IMR-90 (cell line): ENCODE measurements at regions not wholly inside any gene's neighbourhood (a gene's known extent, or its start where the extent isn't known, plus 50 kb on each side); places are given as distances from the start of the nearest gene placed in this dataset.

Source experiments
- ATAC-seq: fragments of 200-7000 bp; cut with Tn5 transposase; 2 replicates; pipeline ENCODE4 v1.9.1; 2020; ENCODE audit warnings: low read depth, mild to moderate bottlenecking, moderate library complexity
- BruUV-seq: library from RNA; stranded (reverse); fragments of 400-500 nt; replicated peaks from 2 replicates; lab custom pipeline; 2021; lab: Mats Ljungman, UMichigan
- CTCF ChIA-PET: fragments of 300-600 bp; formaldehyde crosslinking; extraction: SDS; loops from one replicate; lab custom pipeline; 2021; ENCODE audit warnings: antibody characterized with exemption; lab: Yijun Ruan, JAX
- POLR2A ChIA-PET: fragments of 300-600 bp; sonication (Branson Sonifier 250); formaldehyde crosslinking; loops from one replicate; lab custom pipeline; 2022; ENCODE audit warnings: antibody characterized with exemption; ENCODE audit not compliant: unreplicated experiment; lab: Charles Lee
- DNase-seq: peaks from one replicate; pipeline ENCODE4 v3.0.0; 2013
- H2AFZ ChIP-seq: replicated peaks from 2 replicates; pipeline ENCODE3; 2013; ENCODE audit warnings: low read length, mild to moderate bottlenecking; ENCODE audit not compliant: poor library complexity
- H2AK5ac ChIP-seq: 2 replicates; pipeline ENCODE4 v1.6.1; 2013; ENCODE audit warnings: low read depth, low read length, inconsistent platforms
- H2AK9ac ChIP-seq: replicated peaks from 2 replicates; pipeline ENCODE3; 2013; ENCODE audit warnings: mild to moderate bottlenecking, low read depth, low read length, moderate library complexity; ENCODE audit not compliant: poor library complexity
- H2BK120ac ChIP-seq: 2 replicates; pipeline ENCODE4 v1.6.1; 2013; ENCODE audit warnings: low read depth, low read length, inconsistent platforms
- H2BK15ac ChIP-seq: 3 replicates; pipeline ENCODE4 v1.6.1; 2013; ENCODE audit warnings: low read depth, low read length, inconsistent platforms
- H2BK20ac ChIP-seq: 2 replicates; pipeline ENCODE4 v1.6.1; 2013; ENCODE audit warnings: low read depth, mild to moderate bottlenecking, inconsistent platforms, low read length, moderate library complexity
- H2BK5ac ChIP-seq: 2 replicates; pipeline ENCODE4 v1.6.1; 2013; ENCODE audit warnings: mild to moderate bottlenecking, low read depth, low read length, inconsistent platforms; ENCODE audit not compliant: poor library complexity, severe bottlenecking
- H3K14ac ChIP-seq: replicated peaks from 2 replicates; pipeline ENCODE4 v1.6.1; 2013; ENCODE audit warnings: low read depth, low read length, inconsistent platforms
- H3K18ac ChIP-seq: 2 replicates; pipeline ENCODE4 v1.6.1; 2013; ENCODE audit warnings: low read depth, low read length, control low read depth
- H3K23ac ChIP-seq: 2 replicates; pipeline ENCODE4 v1.6.1; 2013; ENCODE audit warnings: low read depth, low read length, inconsistent platforms
- H3K27ac ChIP-seq: 2 replicates; pipeline ENCODE4 v1.5.1; 2013; ENCODE audit warnings: mild to moderate bottlenecking, control low read depth, low read length; ENCODE audit not compliant: insufficient read depth
- H3K27me3 ChIP-seq: 2 replicates; pipeline ENCODE4 v1.6.1; 2013; ENCODE audit warnings: low read length; ENCODE audit not compliant: control insufficient read depth, insufficient read depth
- H3K36me3 ChIP-seq: 2 replicates; pipeline ENCODE4 v1.6.1; 2013; ENCODE audit warnings: low read length, mixed read lengths; ENCODE audit not compliant: control insufficient read depth, insufficient read depth
- H3K4ac ChIP-seq: 2 replicates; pipeline ENCODE4 v1.6.1; 2013; ENCODE audit warnings: low read depth, low read length, inconsistent platforms
- H3K4me1 ChIP-seq: 2 replicates; pipeline ENCODE4 v1.6.1; 2013; ENCODE audit warnings: low read length, mixed read lengths; ENCODE audit not compliant: control insufficient read depth, insufficient read depth
- H3K4me2 ChIP-seq: 2 replicates; pipeline ENCODE4 v1.6.1; 2013; ENCODE audit warnings: low read depth, mild to moderate bottlenecking, control low read depth, low read length, moderate library complexity
- H3K4me3 ChIP-seq: 2 replicates; pipeline ENCODE4 v1.5.1; 2013; ENCODE audit warnings: low read depth, mild to moderate bottlenecking, control low read depth, low read length, moderate library complexity; ENCODE audit not compliant: insufficient read depth
- H3K56ac ChIP-seq: 2 replicates; pipeline ENCODE4 v1.6.1; 2013; ENCODE audit warnings: low read length, inconsistent platforms; ENCODE audit not compliant: insufficient read depth; ENCODE audit errors: extremely low read depth
- H3K79me1 ChIP-seq, 2 experiments: 2 replicates each; pipeline ENCODE4 v1.6.1; 2013; ENCODE audit warnings: low read length in 2 of 2, inconsistent platforms in 1 of 2, low read depth in 1 of 2
- H3K9ac ChIP-seq: 2 replicates; pipeline ENCODE4 v1.6.1; 2013; ENCODE audit warnings: low read depth, low read length, control low read depth
- H3K9me1 ChIP-seq: 2 replicates; pipeline ENCODE4 v1.6.1; 2013; ENCODE audit warnings: low read length, inconsistent platforms; ENCODE audit not compliant: insufficient read depth
- H3K9me3 ChIP-seq: 2 replicates; pipeline ENCODE4 v1.6.1; 2013; ENCODE audit warnings: low read length; ENCODE audit not compliant: control insufficient read depth, insufficient read depth
- H4K20me1 ChIP-seq: 2 replicates; pipeline ENCODE4 v1.6.1; 2013; ENCODE audit warnings: low read length, inconsistent platforms; ENCODE audit not compliant: insufficient read depth
- H4K5ac ChIP-seq: 2 replicates; pipeline ENCODE4 v1.6.1; 2013; ENCODE audit warnings: mild to moderate bottlenecking, low read depth, low read length, control low read depth
- H4K8ac ChIP-seq, 2 experiments: 2 replicates each; pipeline ENCODE4 v1.6.1; 2013; ENCODE audit warnings: low read depth in 2 of 2, low read length in 2 of 2, control low read depth in 1 of 2, inconsistent platforms in 1 of 2
- H4K91ac ChIP-seq: 2 replicates; pipeline ENCODE4 v1.6.1; 2013; ENCODE audit warnings: low read depth, low read length, inconsistent platforms; ENCODE audit not compliant: insufficient read depth
- BHLHE40 ChIP-seq: fragments of 150-350 bp; IDR thresholded peaks from 2 replicates; pipeline ENCODE4 v1.6.1; 2016; ENCODE audit warnings: mild to moderate bottlenecking, low read depth, low read length
- CEBPB ChIP-seq: IDR thresholded peaks from 2 replicates; pipeline ENCODE4 v1.6.1; 2012; ENCODE audit warnings: low read depth, low read length, improper control_type of control experiment
- CHD1 ChIP-seq: IDR thresholded peaks from 2 replicates; pipeline ENCODE4 v1.6.1; 2012; ENCODE audit warnings: low read depth, low read length, improper control_type of control experiment
- CTCF ChIP-seq: conservative IDR thresholded peaks from 2 replicates; pipeline ENCODE4 v1.5.1; 2012; ENCODE audit warnings: mild to moderate bottlenecking, low read depth, low read length, improper control_type of control experiment
- ELK1 ChIP-seq: fragments of 150-350 bp; IDR thresholded peaks from 2 replicates; pipeline ENCODE4 v1.6.1; 2016; ENCODE audit warnings: low read depth, mild to moderate bottlenecking, low read length, moderate library complexity, borderline replicate concordance
- FOS ChIP-seq: fragments of 150-350 bp; IDR thresholded peaks from 2 replicates; pipeline ENCODE4 v1.6.1; 2016; ENCODE audit warnings: low read depth, low read length
- MAFK ChIP-seq: IDR thresholded peaks from 2 replicates; pipeline ENCODE4 v1.6.1; 2012; ENCODE audit warnings: low read depth, low read length, improper control_type of control experiment
- MAZ ChIP-seq: IDR thresholded peaks from 2 replicates; pipeline ENCODE4 v1.6.1; 2012; ENCODE audit warnings: low read depth, mild to moderate bottlenecking, low read length, improper control_type of control experiment, moderate library complexity, borderline replicate concordance
- MXI1 ChIP-seq: IDR thresholded peaks from 2 replicates; pipeline ENCODE4 v1.6.1; 2012; ENCODE audit warnings: low read depth, mild to moderate bottlenecking, low read length, moderate library complexity, borderline replicate concordance
- NFE2L2 ChIP-seq: fragments of 150-350 bp; IDR thresholded peaks from 2 replicates; pipeline ENCODE4 v1.6.1; 2016; ENCODE audit warnings: low read depth, mild to moderate bottlenecking, low read length
- POLR2A ChIP-seq: IDR thresholded peaks from 2 replicates; pipeline ENCODE4 v1.6.1; 2012; ENCODE audit warnings: mild to moderate bottlenecking, low read depth, low read length
- RAD21 ChIP-seq: IDR thresholded peaks from 2 replicates; pipeline ENCODE4 v1.6.1; 2012; ENCODE audit warnings: low read length, improper control_type of control experiment
- RCOR1 ChIP-seq: IDR thresholded peaks from 2 replicates; pipeline ENCODE4 v1.6.1; 2012; ENCODE audit warnings: mild to moderate bottlenecking, low read length, improper control_type of control experiment; ENCODE audit not compliant: insufficient replicate concordance
- RFX5 ChIP-seq: IDR thresholded peaks from 2 replicates; pipeline ENCODE4 v1.8.0; 2012; ENCODE audit warnings: low read depth, mild to moderate bottlenecking, low read length, moderate library complexity
- SMC3 ChIP-seq: fragments of 150-350 bp; IDR thresholded peaks from 2 replicates; pipeline ENCODE4 v1.6.1; 2016; ENCODE audit warnings: low read depth, mild to moderate bottlenecking, antibody characterized with exemption, low read length, moderate library complexity
- USF2 ChIP-seq: fragments of 150-350 bp; IDR thresholded peaks from 2 replicates; pipeline ENCODE4 v1.6.1; 2017; ENCODE audit warnings: mild to moderate bottlenecking, antibody characterized with exemption, low read length, low read depth
- WGBS, 2 experiments: methylation state at CpG; one replicate each; pipeline versions ENCODE4 v1.1.5 to v1.1.7; 2013; ENCODE audit warnings: missing lambda C conversion rate in 2 of 2; ENCODE audit not compliant: insufficient read length in 1 of 2; ENCODE audit errors: extremely low coverage in 2 of 2; 5-methylcytosine and 5-hydroxymethylcytosine counted together
- dilution Hi-C: fragments of 300-500 bp; cut with HindIII; formaldehyde crosslinking; loops from one replicate; pipeline ENCODE4 v1.14.3; 2018; ENCODE audit warnings: low sequenced_read_pairs; ENCODE audit not compliant: unreplicated experiment
- in situ Hi-C: fragments of 300-500 bp; cut with MboI; formaldehyde crosslinking; loops from 3 replicates; pipeline ENCODE4 v1.14.3; 2019; ENCODE audit warnings: low sequenced_read_pairs, inconsistent platforms, mixed read lengths
- intact Hi-C: fragments of 100-400 bp; cut with micrococcal nuclease; formaldehyde crosslinking; loops from 2 replicates; pipeline ENCODE4 v1.10.0; 2022

GRCh38 chr11:110028921-110029320, 64.3 kb upstream of the ZC3H12C start:
- in situ Hi-C loops = no loop called here
- no TSS peak for BruUV-seq
- WGBS, 2 experiments = no CpG with 5 or more reads among the region's 2 CpGs

More at GRCh38 chr11:110028921-110029320, 64.3 kb upstream of the ZC3H12C start:
- no peaks in the 10 kb centered on the region for H3K36me3 ChIP-seq
- H4K5ac ChIP-seq = no peak overlapping the region
- H2BK20ac ChIP-seq = no peak overlapping the region
- H2BK15ac ChIP-seq = no peak overlapping the region
- H3K9ac ChIP-seq = no peak overlapping the region
- intact Hi-C loops = no loop called here
- ChIA-PET CTCF (no interaction called here), POLR2A (no interaction called here)
- dilution Hi-C loops = no loop called here
- H3K9me3 ChIP-seq = no peaks in the 10 kb centered on the region
- no peak overlapping the region for H4K91ac ChIP-seq
- DNase-seq = peak; percentile 20
- no peak overlapping the region for H3K4me2 ChIP-seq
- no peak for ATAC-seq
- no peak overlapping the region for H3K56ac ChIP-seq
- H3K23ac ChIP-seq = no peak overlapping the region
- no peak overlapping the region for H3K27ac ChIP-seq
- no peak overlapping the region for H3K18ac ChIP-seq
- H3K79me1 ChIP-seq = no peaks in the 10 kb centered on the region
- H4K8ac ChIP-seq = no peak overlapping the region
- H2AFZ ChIP-seq = no peak overlapping the region
- no peak overlapping the region for H2AK5ac ChIP-seq
- no peak overlapping the region for H2AK9ac ChIP-seq
- no peak overlapping the region for H3K4ac ChIP-seq
- no peaks in the 10 kb centered on the region for H3K27me3 ChIP-seq
- H3K4me1 ChIP-seq = peaks cover 2% of the 10 kb centered on the region; the same call in 1 of the 2 replicates
- H4K20me1 ChIP-seq = no peaks in the 10 kb centered on the region
- no peak overlapping the region for H3K14ac ChIP-seq
- no peak overlapping the region for H2BK120ac ChIP-seq
- no peak overlapping the region for H3K4me3 ChIP-seq
- no peaks in the 10 kb centered on the region for H3K9me1 ChIP-seq
- no peak overlapping the region for H2BK5ac ChIP-seq
- no peak for TF ChIP-seq BHLHE40
- no peak for TF ChIP-seq CHD1
- TF ChIP-seq USF2 = no peak
- TF ChIP-seq SMC3 = no peak
- TF ChIP-seq RCOR1 = no peak
- no peak for TF ChIP-seq ELK1
- no peak for TF ChIP-seq NFE2L2
- TF ChIP-seq MAFK = no peak
- TF ChIP-seq FOS = no peak
- no peak for TF ChIP-seq MXI1
- no peak for TF ChIP-seq CEBPB
- no peak for TF ChIP-seq MAZ
- no peak for TF ChIP-seq POLR2A
- TF ChIP-seq CTCF = no peak
- TF ChIP-seq RFX5 = no peak
- no peak for TF ChIP-seq RAD21
